ENCODE measurements at regions not wholly inside any gene's neighbourhood (a gene's known extent, or its start where the extent isn't known, plus 50 kb on each side); places are given as distances from the start of the nearest gene placed in this dataset.

DNA sequence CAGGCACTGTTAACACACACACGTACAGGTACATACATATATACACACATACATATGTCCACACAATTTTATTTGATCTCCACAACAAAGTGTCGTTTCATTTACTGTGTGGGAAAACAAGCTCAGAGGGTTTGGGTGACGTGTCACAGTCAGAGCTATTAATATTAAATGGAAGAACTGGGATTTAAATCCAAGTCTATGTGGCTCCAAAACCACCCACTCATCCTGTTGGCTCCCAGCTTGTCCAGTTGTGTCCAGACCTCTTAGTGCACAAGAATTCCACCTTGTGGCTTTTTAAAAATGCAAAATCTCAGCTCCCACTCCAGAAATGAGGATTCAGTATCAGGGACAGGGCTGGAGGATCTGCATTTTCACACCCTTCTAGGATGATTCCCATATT is 52.3 kb upstream of the PTPDC1 start:
- TF ChIP-seq TARDBP (IDR thresholded peaks at IDR 0.05) (no peak), FOXK2 (IDR thresholded peaks at IDR 0.05) (no peak), CTBP1 (IDR thresholded peaks at IDR 0.05; ENCODE audit: borderline replicate concordance) (no peak), SP1 (IDR thresholded peaks at IDR 0.05) (no peak)
